HCT116 (cell line): ENCODE measurements at regions not wholly inside any gene's neighbourhood (a gene's known extent, or its start where the extent isn't known, plus 50 kb on each side); places are given as distances from the start of the nearest gene placed in this dataset.

Experiments used
- ATAC-seq: fragments of 200-7000 bp; cut with Tn5 transposase; 2 replicates; pipeline ENCODE4 v1.9.1; 2020; ENCODE audit warnings: mild to moderate bottlenecking, moderate library complexity
- BruUV-seq: library from RNA; stranded (reverse); fragments of 400-500 nt; replicated peaks from 2 replicates; lab custom pipeline; 2021; lab: Mats Ljungman, UMichigan
- CTCF ChIA-PET: fragments of 300-600 bp; sonication (Branson Sonifier 250); formaldehyde crosslinking; loops from one replicate; lab custom pipeline; 2021; ENCODE audit warnings: antibody characterized with exemption; lab: Charles Lee
- POLR2A ChIA-PET: fragments of 300-600, 350-600 bp; sonication (Branson Sonifier 250); formaldehyde crosslinking; loops from one replicate; lab custom pipeline; 2021; ENCODE audit warnings: antibody characterized with exemption; lab: Charles Lee
- RAD21 ChIA-PET, 2 experiments: fragments of 300-600 bp; sonication (Branson Sonifier 250); formaldehyde crosslinking; loops; one replicate each; lab custom pipeline; 2023; ENCODE audit warnings: low total read pairs in 2 of 2; ENCODE audit not compliant: uncharacterized antibody in 2 of 2, unreplicated experiment in 2 of 2, low non-redundant PET in 1 of 2; lab: Charles Lee
- DNase-seq: peaks from one replicate; pipeline ENCODE4 v3.0.0-alpha.2; 2010; ENCODE audit warnings: low read depth, low spot score
- H2AFZ ChIP-seq: fragments of 200-600 bp; shearing (Covaris generic), sonication (generic); 2 replicates; pipeline ENCODE4 v1.6.1; 2017; ENCODE audit warnings: low read depth, mixed run types, mixed read lengths, antibody characterized with exemption, low read length; ENCODE audit not compliant: poor library complexity, severe bottlenecking
- H3K27ac ChIP-seq: 2 replicates; pipeline ENCODE4 v1.5.1; 2012; ENCODE audit warnings: low read depth, low read length
- H3K27me3 ChIP-seq: fragments of 200-600 bp; sonication (generic); 2 replicates; pipeline ENCODE4 v1.6.1; 2016; ENCODE audit warnings: mixed run types, low read length, mixed read lengths; ENCODE audit not compliant: insufficient read depth
- H3K36me3 ChIP-seq, 2 experiments: fragments of 200-500 bp in 1 of 2; fragments of 200-600 bp in 1 of 2; sonication (Bioruptor generic) in 1 of 2; sonication (generic) in 1 of 2; 2 replicates each; pipeline versions ENCODE4 v1.5.1 to v1.6.1; 2014 to 2016; ENCODE audit warnings: low read length in 2 of 2, inconsistent platforms in 1 of 2, mixed read lengths in 1 of 2, mixed run types in 1 of 2; ENCODE audit not compliant: insufficient read depth in 2 of 2, control insufficient read depth in 1 of 2
- H3K4me1 ChIP-seq, 2 experiments: fragments of 200-600 bp in 1 of 2; sonication (generic) in 1 of 2; 2 replicates each; pipeline versions ENCODE4 v1.5.1 to v1.6.1; 2012 to 2017; ENCODE audit warnings: low read length in 2 of 2, inconsistent platforms in 1 of 2, mild to moderate bottlenecking in 1 of 2, mixed read lengths in 1 of 2, mixed run types in 1 of 2, moderate library complexity in 1 of 2; ENCODE audit not compliant: insufficient read depth in 2 of 2, control insufficient read depth in 1 of 2
- H3K4me2 ChIP-seq: fragments of 200-600 bp; sonication (generic); 2 replicates; pipeline ENCODE4 v1.6.1; 2017; ENCODE audit warnings: mixed run types, low read length, mixed read lengths
- H3K4me3 ChIP-seq, 2 experiments: fragments of 200-600 bp in 1 of 2; sonication (generic) in 1 of 2; replicated peaks in 1 of 2; 2 replicates each; pipeline ENCODE4 v1.5.1; 2011 to 2016; ENCODE audit warnings: low read length in 2 of 2, control low read depth in 1 of 2, low read depth in 1 of 2, mild to moderate bottlenecking in 1 of 2, mixed read lengths in 1 of 2, mixed run types in 1 of 2
- H3K79me2 ChIP-seq: fragments of 200-600 bp; sonication (generic); 2 replicates; pipeline ENCODE4 v1.6.1; 2017; ENCODE audit warnings: mild to moderate bottlenecking, mixed run types, low read length, moderate library complexity, mixed read lengths; ENCODE audit not compliant: insufficient read depth
- H3K9ac ChIP-seq: fragments of 200-600 bp; sonication (generic); 2 replicates; pipeline ENCODE4 v1.6.1; 2016; ENCODE audit warnings: low read length, mixed read lengths
- H3K9me2 ChIP-seq: fragments of 200-600 bp; sonication (generic), shearing (Covaris generic); 2 replicates; pipeline ENCODE4 v1.6.1; 2017; ENCODE audit warnings: mixed run types, mild to moderate bottlenecking, moderate library complexity; ENCODE audit not compliant: insufficient read depth
- H3K9me3 ChIP-seq, 2 experiments: fragments of 200-500 bp in 1 of 2; fragments of 200-600 bp in 1 of 2; sonication (Bioruptor generic) in 1 of 2; sonication (generic) in 1 of 2; 2 replicates each; pipeline ENCODE4 v1.6.1; 2014 to 2017; ENCODE audit warnings: low read length in 2 of 2, mixed read lengths in 2 of 2, inconsistent platforms in 1 of 2, low read depth in 1 of 2, mild to moderate bottlenecking in 1 of 2, mixed run types in 1 of 2, moderate library complexity in 1 of 2; ENCODE audit not compliant: control insufficient read depth in 1 of 2, insufficient read depth in 1 of 2
- H4K20me1 ChIP-seq: fragments of 200-600 bp; sonication (generic), shearing (Covaris generic); 2 replicates; pipeline ENCODE4 v1.6.1; 2017; ENCODE audit warnings: mixed run types, mild to moderate bottlenecking, moderate library complexity; ENCODE audit not compliant: insufficient read depth
- CEBPB ChIP-seq: IDR thresholded peaks from 2 replicates; pipeline ENCODE4 v1.6.1; 2012; ENCODE audit warnings: low read depth
- EGR1 ChIP-seq: IDR thresholded peaks from 2 replicates; pipeline ENCODE4 v1.6.1; 2012; ENCODE audit warnings: low read depth
- RAD21 ChIP-seq: IDR thresholded peaks from 2 replicates; pipeline ENCODE4 v1.6.1; 2012; ENCODE audit warnings: low read depth, mild to moderate bottlenecking
- YY1 ChIP-seq: IDR thresholded peaks from 2 replicates; pipeline ENCODE4 v1.6.1; 2011; ENCODE audit warnings: low read length, low read depth, moderate library complexity, mild to moderate bottlenecking; ENCODE audit not compliant: insufficient replicate concordance; ENCODE audit errors: extremely low read depth
- ZFX ChIP-seq: fragments of 450-650 bp; IDR thresholded peaks from 2 replicates; pipeline ENCODE4 v1.6.1; 2017
- ZNF274 ChIP-seq: fragments of 200-500 bp; sonication (Bioruptor generic); IDR thresholded peaks from 2 replicates; pipeline ENCODE4 v1.6.1; 2014; ENCODE audit warnings: mild to moderate bottlenecking, low read depth, low read length, inconsistent platforms
- intact Hi-C: fragments of 100-400 bp; cut with micrococcal nuclease; formaldehyde crosslinking; loops from 2 replicates; pipeline ENCODE4 v1.10.0; 2022
- TF ChIP-seq, protein P1 (sequence below): IDR thresholded peaks from 2 replicates; pipeline ENCODE4 v1.6.1; 2012
- TF ChIP-seq, protein P2 (sequence below): IDR thresholded peaks from 2 replicates; pipeline ENCODE4 v1.6.1; 2011; ENCODE audit warnings: mild to moderate bottlenecking, low read length, moderate library complexity; ENCODE audit not compliant: insufficient replicate concordance; ENCODE audit errors: extremely low read depth
- TF ChIP-seq, protein P3 (sequence below): IDR thresholded peaks from 2 replicates; pipeline ENCODE4 v1.6.1; 2012; ENCODE audit warnings: low read depth
- TF ChIP-seq, protein P4 (sequence below), 3 experiments: fragments of 200-600 bp in 1 of 3; sonication (generic) in 1 of 3; IDR thresholded peaks in 2 of 3; conservative IDR thresholded peaks in 1 of 3; 2 replicates each; pipeline ENCODE4 v1.5.1; 2012 to 2017; ENCODE audit warnings: low read depth in 2 of 3, low read length in 2 of 3, antibody characterized with exemption in 1 of 3, borderline replicate concordance in 1 of 3, control low read depth in 1 of 3, mild to moderate bottlenecking in 1 of 3, mixed read lengths in 1 of 3, mixed run types in 1 of 3, moderate library complexity in 1 of 3; ENCODE audit not compliant: insufficient read depth in 1 of 3

DNA sequence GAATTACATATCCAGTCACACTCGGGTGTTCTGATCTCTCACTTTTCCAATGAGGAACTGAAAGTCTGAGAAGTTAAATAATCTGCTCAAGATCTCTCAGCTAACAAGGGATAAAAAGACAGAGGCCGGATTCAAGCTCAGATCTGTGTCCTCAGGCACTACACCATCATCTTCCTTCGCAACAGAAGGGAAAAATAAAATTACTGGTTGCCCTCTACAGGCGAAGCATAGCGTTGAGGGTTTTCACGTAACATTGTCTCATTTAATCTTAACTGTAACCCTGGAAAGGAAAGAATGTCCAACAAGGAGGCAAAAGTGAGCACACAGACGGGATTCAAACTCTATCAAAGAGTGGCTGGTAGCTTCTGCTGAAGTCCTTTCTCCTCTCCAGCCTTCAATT lies 67.8 kb upstream of the ANKEF1 start:
- DNase-seq (no peak), ATAC-seq (peak; percentile 79)
- ChIA-PET CTCF (interaction anchor here (0.8 to 2.3 kb wide), 6 partner anchors 11 to 349 kb away, joined by 3 to 17 read pairs (median 6); no protein-coding TSS in a partner anchor), POLR2A (interaction anchor here (1.6 kb wide), 1 partner anchor 349 kb away, joined by 3 read pairs; no protein-coding TSS in a partner anchor)
- Histone ChIP-seq H3K79me2 (no peaks in the 10 kb centered on the region), H3K36me3 (no peaks in the 10 kb centered on the region), H3K9me2 (no peaks in the 10 kb centered on the region), H3K27me3 (no peaks in the 10 kb centered on the region), H3K4me1 (no peaks in the 10 kb centered on the region), H3K27ac (no peak overlapping the region), H2AFZ (no peak overlapping the region), H3K9me3 (no peaks in the 10 kb centered on the region), H3K4me3 (no peak overlapping the region), H3K4me2 (no peak overlapping the region)
- no TSS peak for BruUV-seq
- TF ChIP-seq, protein P1, sequence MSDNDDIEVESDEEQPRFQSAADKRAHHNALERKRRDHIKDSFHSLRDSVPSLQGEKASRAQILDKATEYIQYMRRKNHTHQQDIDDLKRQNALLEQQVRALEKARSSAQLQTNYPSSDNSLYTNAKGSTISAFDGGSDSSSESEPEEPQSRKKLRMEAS, result no peak
- no peak for TF ChIP-seq CEBPB
- TF ChIP-seq, protein P2, sequence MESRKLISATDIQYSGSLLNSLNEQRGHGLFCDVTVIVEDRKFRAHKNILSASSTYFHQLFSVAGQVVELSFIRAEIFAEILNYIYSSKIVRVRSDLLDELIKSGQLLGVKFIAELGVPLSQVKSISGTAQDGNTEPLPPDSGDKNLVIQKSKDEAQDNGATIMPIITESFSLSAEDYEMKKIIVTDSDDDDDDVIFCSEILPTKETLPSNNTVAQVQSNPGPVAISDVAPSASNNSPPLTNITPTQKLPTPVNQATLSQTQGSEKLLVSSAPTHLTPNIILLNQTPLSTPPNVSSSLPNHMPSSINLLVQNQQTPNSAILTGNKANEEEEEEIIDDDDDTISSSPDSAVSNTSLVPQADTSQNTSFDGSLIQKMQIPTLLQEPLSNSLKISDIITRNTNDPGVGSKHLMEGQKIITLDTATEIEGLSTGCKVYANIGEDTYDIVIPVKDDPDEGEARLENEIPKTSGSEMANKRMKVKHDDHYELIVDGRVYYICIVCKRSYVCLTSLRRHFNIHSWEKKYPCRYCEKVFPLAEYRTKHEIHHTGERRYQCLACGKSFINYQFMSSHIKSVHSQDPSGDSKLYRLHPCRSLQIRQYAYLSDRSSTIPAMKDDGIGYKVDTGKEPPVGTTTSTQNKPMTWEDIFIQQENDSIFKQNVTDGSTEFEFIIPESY, result no peak
- peak; percentile 47 for TF ChIP-seq RAD21
- TF ChIP-seq, protein P3, sequence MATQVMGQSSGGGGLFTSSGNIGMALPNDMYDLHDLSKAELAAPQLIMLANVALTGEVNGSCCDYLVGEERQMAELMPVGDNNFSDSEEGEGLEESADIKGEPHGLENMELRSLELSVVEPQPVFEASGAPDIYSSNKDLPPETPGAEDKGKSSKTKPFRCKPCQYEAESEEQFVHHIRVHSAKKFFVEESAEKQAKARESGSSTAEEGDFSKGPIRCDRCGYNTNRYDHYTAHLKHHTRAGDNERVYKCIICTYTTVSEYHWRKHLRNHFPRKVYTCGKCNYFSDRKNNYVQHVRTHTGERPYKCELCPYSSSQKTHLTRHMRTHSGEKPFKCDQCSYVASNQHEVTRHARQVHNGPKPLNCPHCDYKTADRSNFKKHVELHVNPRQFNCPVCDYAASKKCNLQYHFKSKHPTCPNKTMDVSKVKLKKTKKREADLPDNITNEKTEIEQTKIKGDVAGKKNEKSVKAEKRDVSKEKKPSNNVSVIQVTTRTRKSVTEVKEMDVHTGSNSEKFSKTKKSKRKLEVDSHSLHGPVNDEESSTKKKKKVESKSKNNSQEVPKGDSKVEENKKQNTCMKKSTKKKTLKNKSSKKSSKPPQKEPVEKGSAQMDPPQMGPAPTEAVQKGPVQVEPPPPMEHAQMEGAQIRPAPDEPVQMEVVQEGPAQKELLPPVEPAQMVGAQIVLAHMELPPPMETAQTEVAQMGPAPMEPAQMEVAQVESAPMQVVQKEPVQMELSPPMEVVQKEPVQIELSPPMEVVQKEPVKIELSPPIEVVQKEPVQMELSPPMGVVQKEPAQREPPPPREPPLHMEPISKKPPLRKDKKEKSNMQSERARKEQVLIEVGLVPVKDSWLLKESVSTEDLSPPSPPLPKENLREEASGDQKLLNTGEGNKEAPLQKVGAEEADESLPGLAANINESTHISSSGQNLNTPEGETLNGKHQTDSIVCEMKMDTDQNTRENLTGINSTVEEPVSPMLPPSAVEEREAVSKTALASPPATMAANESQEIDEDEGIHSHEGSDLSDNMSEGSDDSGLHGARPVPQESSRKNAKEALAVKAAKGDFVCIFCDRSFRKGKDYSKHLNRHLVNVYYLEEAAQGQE, result no peak
- TF ChIP-seq, protein P4, sequence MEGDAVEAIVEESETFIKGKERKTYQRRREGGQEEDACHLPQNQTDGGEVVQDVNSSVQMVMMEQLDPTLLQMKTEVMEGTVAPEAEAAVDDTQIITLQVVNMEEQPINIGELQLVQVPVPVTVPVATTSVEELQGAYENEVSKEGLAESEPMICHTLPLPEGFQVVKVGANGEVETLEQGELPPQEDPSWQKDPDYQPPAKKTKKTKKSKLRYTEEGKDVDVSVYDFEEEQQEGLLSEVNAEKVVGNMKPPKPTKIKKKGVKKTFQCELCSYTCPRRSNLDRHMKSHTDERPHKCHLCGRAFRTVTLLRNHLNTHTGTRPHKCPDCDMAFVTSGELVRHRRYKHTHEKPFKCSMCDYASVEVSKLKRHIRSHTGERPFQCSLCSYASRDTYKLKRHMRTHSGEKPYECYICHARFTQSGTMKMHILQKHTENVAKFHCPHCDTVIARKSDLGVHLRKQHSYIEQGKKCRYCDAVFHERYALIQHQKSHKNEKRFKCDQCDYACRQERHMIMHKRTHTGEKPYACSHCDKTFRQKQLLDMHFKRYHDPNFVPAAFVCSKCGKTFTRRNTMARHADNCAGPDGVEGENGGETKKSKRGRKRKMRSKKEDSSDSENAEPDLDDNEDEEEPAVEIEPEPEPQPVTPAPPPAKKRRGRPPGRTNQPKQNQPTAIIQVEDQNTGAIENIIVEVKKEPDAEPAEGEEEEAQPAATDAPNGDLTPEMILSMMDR (IDR thresholded peaks at IDR 0.05 in 2 of 3, conservative IDR thresholded peaks at IDR 0.05 in 1 of 3; ENCODE audit: borderline replicate concordance in 1 of 3, insufficient read depth in 1 of 3, low read depth in 2 of 3, low read length in 2 of 3), result peak; percentile 31 to 58 (median 46); a peak in 4 of 6 replicates
- no peak for TF ChIP-seq ZFX
- TF ChIP-seq ZNF274, result no peak
- no peak for TF ChIP-seq EGR1
- TF ChIP-seq YY1, result no peak
- TF ChIP-seq, all 23 proteins: peak for 2
- intact Hi-C loops, result loop anchor here (2.0 kb wide), 1 partner anchor 348 kb away; no protein-coding TSS in a partner anchor
- H3K9ac ChIP-seq, result no peak overlapping the region
- RAD21 ChIA-PET, result no interaction called here
- H4K20me1 ChIP-seq, result no peaks in the 10 kb centered on the region
